CD1c-positive myeloid dendritic cell (primary cell): ENCODE measurements at regions not wholly inside any gene's neighbourhood (a gene's known extent, or its start where the extent isn't known, plus 50 kb on each side); places are given as distances from the start of the nearest gene placed in this dataset.

Experiments
- DNase-seq: peaks from one replicate; pipeline ENCODE4 v3.0.0-alpha.2; 2016; ENCODE audit errors: extremely low spot score

GRCh38 chr17:70230850-70231640 is 61.7 kb downstream of the KCNJ2 start:
- peak; percentile 48 for DNase-seq

- no peak for DNase-seq
These were observed 63.1 kb downstream of the KCNJ2 start for GRCh38 chr17:70232466-70232865.

GRCh38 chr17:70235252-70235651 is 65.9 kb downstream of the KCNJ2 start:
- no peak for DNase-seq

- DNase-seq, result no peak
These were observed 68.9 kb downstream of the KCNJ2 start for GRCh38 chr17:70238228-70238627.

GRCh38 chr17:70238646-70239045 is 69.3 kb downstream of the KCNJ2 start:
- DNase-seq, result no peak

- DNase-seq, result no peak
These were observed 70.1 kb downstream of the KCNJ2 start for GRCh38 chr17:70239391-70239826.

- DNase-seq, result no peak
These were observed 71.7 kb downstream of the KCNJ2 start for GRCh38 chr17:70241071-70241470.

GRCh38 chr17:70242781-70243437 is 73.6 kb downstream of the KCNJ2 start:
- no peak for DNase-seq

GRCh38 chr17:70251706-70252105 is 82.4 kb downstream of the KCNJ2 start:
- DNase-seq, result no peak

- DNase-seq, result no peak
These were observed 85.6 kb downstream of the KCNJ2 start for GRCh38 chr17:70254735-70255460.

- no peak for DNase-seq
These were observed 87.4 kb downstream of the KCNJ2 start for GRCh38 chr17:70256751-70257150.

- DNase-seq, result no peak
These were observed 89.1 kb downstream of the KCNJ2 start for GRCh38 chr17:70258465-70258864.

- no peak for DNase-seq
These were observed 90.1 kb downstream of the KCNJ2 start for GRCh38 chr17:70259400-70259799.

GRCh38 chr17:70261170-70261569 is 91.8 kb downstream of the KCNJ2 start:
- no peak for DNase-seq

GRCh38 chr17:70265471-70265870 is 96.1 kb downstream of the KCNJ2 start:
- no peak for DNase-seq

- DNase-seq, result no peak
These were observed 97.1 kb downstream of the KCNJ2 start for GRCh38 chr17:70266394-70266793.

- no peak for DNase-seq
These were observed 99.1 kb downstream of the KCNJ2 start for GRCh38 chr17:70268383-70268782.

GRCh38 chr17:70270554-70270953 is 101.2 kb downstream of the KCNJ2 start:
- DNase-seq, result no peak

- DNase-seq, result no peak
These were observed 101.9 kb downstream of the KCNJ2 start for GRCh38 chr17:70271200-70271599.

GRCh38 chr17:70271672-70272071 is 102.3 kb downstream of the KCNJ2 start:
- no peak for DNase-seq

- DNase-seq, result no peak
These were observed 104.9 kb downstream of the KCNJ2 start for GRCh38 chr17:70274255-70274654.

GRCh38 chr17:70276906-70277305 is 107.6 kb downstream of the KCNJ2 start:
- DNase-seq, result no peak
